ENCODE measurements at regions not wholly inside any gene's neighbourhood (a gene's known extent, or its start where the extent isn't known, plus 50 kb on each side); places are given as distances from the start of the nearest gene placed in this dataset.
"Not testable (repeated sequence)": the region's sequence is repeated elsewhere in the genome, so short reads cannot be mapped to it uniquely, and the experiment has no call there.

- H3K14ac ChIP-seq (replicated peaks; ENCODE audit: low read depth, low read length); H3K4me3 ChIP-seq (ENCODE audit: insufficient read depth, low read depth, low read length); intact Hi-C loops (cut with micrococcal nuclease); H4K91ac ChIP-seq (ENCODE audit: insufficient read depth, low read depth, low read length); H3K4ac ChIP-seq (ENCODE audit: low read depth, low read length); H2AK9ac ChIP-seq (replicated peaks; ENCODE audit: low read depth, low read length, poor library complexity); DNase-seq; dilution Hi-C loops (cut with HindIII; ENCODE audit: low sequenced_read_pairs, unreplicated experiment); H3K56ac ChIP-seq (ENCODE audit: extremely low read depth, insufficient read depth, low read length); H3K9me1 ChIP-seq (ENCODE audit: insufficient read depth, low read length); H3K4me2 ChIP-seq (ENCODE audit: low read depth, low read length); H3K36me3 ChIP-seq (ENCODE audit: control insufficient read depth, insufficient read depth, low read length); H2BK120ac ChIP-seq (ENCODE audit: low read depth, low read length); H4K20me1 ChIP-seq (ENCODE audit: insufficient read depth, low read length); POLR2A ChIA-PET (ENCODE audit: unreplicated experiment); H3K9me3 ChIP-seq (ENCODE audit: control insufficient read depth, insufficient read depth, low read length); H4K8ac ChIP-seq (ENCODE audit: low read depth in 2 of 2, low read length in 2 of 2); H3K79me1 ChIP-seq (ENCODE audit: low read depth in 1 of 2, low read length in 2 of 2); ATAC-seq (ENCODE audit: low read depth); H2BK20ac ChIP-seq (ENCODE audit: low read depth, low read length); H3K27ac ChIP-seq (ENCODE audit: insufficient read depth, low read length); CTCF ChIA-PET; H2BK5ac ChIP-seq (ENCODE audit: low read depth, low read length, poor library complexity, severe bottlenecking); in situ Hi-C loops (cut with MboI; ENCODE audit: low sequenced_read_pairs); H3K4me1 ChIP-seq (ENCODE audit: control insufficient read depth, insufficient read depth, low read length); H3K23ac ChIP-seq (ENCODE audit: low read depth, low read length); H2BK15ac ChIP-seq (ENCODE audit: low read depth, low read length); H3K27me3 ChIP-seq (ENCODE audit: control insufficient read depth, insufficient read depth, low read length); H2AFZ ChIP-seq (replicated peaks; ENCODE audit: low read length, poor library complexity); BruUV-seq (replicated peaks); H3K9ac ChIP-seq (ENCODE audit: low read depth, low read length); H2AK5ac ChIP-seq (ENCODE audit: low read depth, low read length); H4K5ac ChIP-seq (ENCODE audit: low read depth, low read length); H3K18ac ChIP-seq (ENCODE audit: low read depth, low read length): not testable (repeated sequence)
- WGBS, 2 experiments (ENCODE audit: extremely low coverage in 2 of 2, insufficient read length in 1 of 2): no CpG with 5 or more reads among the region's 4 CpGs
Observed at GRCh38 chr16:16721849-16722248, 342.9 kb downstream of the NPIPA7 start.

DNA sequence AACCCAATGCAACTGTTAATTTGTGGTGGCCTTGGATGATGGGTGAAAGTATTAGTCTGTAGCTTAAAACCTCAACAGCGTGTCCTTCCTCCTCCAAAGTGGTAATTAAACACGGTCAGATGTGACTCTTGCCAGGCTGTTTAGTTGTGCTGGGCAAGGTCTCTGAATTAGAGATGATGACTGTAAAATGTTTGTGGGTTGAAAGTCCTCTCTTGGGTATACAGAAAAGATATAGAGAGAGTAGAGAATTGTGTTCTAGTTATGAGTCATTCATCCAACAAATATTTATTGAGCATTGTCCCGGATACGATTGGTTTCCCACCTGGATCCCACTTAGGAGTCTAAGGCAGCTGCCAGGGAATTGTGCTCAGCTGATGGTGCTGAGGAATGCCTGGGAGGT lies 343.7 kb downstream of the NPIPA7 start:
- H3K4me1 ChIP-seq (ENCODE audit: control insufficient read depth, insufficient read depth, low read length); H3K27ac ChIP-seq (ENCODE audit: insufficient read depth, low read length); H3K56ac ChIP-seq (ENCODE audit: extremely low read depth, insufficient read depth, low read length); in situ Hi-C loops (cut with MboI; ENCODE audit: low sequenced_read_pairs); H3K4ac ChIP-seq (ENCODE audit: low read depth, low read length); H3K36me3 ChIP-seq (ENCODE audit: control insufficient read depth, insufficient read depth, low read length); H4K20me1 ChIP-seq (ENCODE audit: insufficient read depth, low read length); H3K23ac ChIP-seq (ENCODE audit: low read depth, low read length); BruUV-seq (replicated peaks); H4K8ac ChIP-seq (ENCODE audit: low read depth in 2 of 2, low read length in 2 of 2); H2BK15ac ChIP-seq (ENCODE audit: low read depth, low read length); H3K4me2 ChIP-seq (ENCODE audit: low read depth, low read length); H3K9me3 ChIP-seq (ENCODE audit: control insufficient read depth, insufficient read depth, low read length); H4K5ac ChIP-seq (ENCODE audit: low read depth, low read length); dilution Hi-C loops (cut with HindIII; ENCODE audit: low sequenced_read_pairs, unreplicated experiment); H2BK20ac ChIP-seq (ENCODE audit: low read depth, low read length); H3K9ac ChIP-seq (ENCODE audit: low read depth, low read length); CTCF ChIA-PET; H3K79me1 ChIP-seq (ENCODE audit: low read depth in 1 of 2, low read length in 2 of 2); POLR2A ChIA-PET (ENCODE audit: unreplicated experiment); H2AK5ac ChIP-seq (ENCODE audit: low read depth, low read length); ATAC-seq (ENCODE audit: low read depth); H2BK5ac ChIP-seq (ENCODE audit: low read depth, low read length, poor library complexity, severe bottlenecking); H2BK120ac ChIP-seq (ENCODE audit: low read depth, low read length); intact Hi-C loops (cut with micrococcal nuclease); H2AFZ ChIP-seq (replicated peaks; ENCODE audit: low read length, poor library complexity); DNase-seq; H3K27me3 ChIP-seq (ENCODE audit: control insufficient read depth, insufficient read depth, low read length); H3K18ac ChIP-seq (ENCODE audit: low read depth, low read length); H3K4me3 ChIP-seq (ENCODE audit: insufficient read depth, low read depth, low read length); H3K9me1 ChIP-seq (ENCODE audit: insufficient read depth, low read length); H4K91ac ChIP-seq (ENCODE audit: insufficient read depth, low read depth, low read length); H3K14ac ChIP-seq (replicated peaks; ENCODE audit: low read depth, low read length); H2AK9ac ChIP-seq (replicated peaks; ENCODE audit: low read depth, low read length, poor library complexity): not testable (repeated sequence)
- WGBS, 2 experiments (ENCODE audit: extremely low coverage in 2 of 2, insufficient read length in 1 of 2): no CpG with 5 or more reads among the region's 4 CpGs
